GM19043 (cell line): ENCODE measurements at regions not wholly inside any gene's neighbourhood (a gene's known extent, or its start where the extent isn't known, plus 50 kb on each side); places are given as distances from the start of the nearest gene placed in this dataset.

Experiments used
- ATAC-seq: cut with Tn5 transposase; IDR thresholded peaks from one replicate; pipeline ENCODE4 v1.9.1; 2021; ENCODE audit warnings: low read depth; ENCODE audit not compliant: unreplicated experiment

DNA sequence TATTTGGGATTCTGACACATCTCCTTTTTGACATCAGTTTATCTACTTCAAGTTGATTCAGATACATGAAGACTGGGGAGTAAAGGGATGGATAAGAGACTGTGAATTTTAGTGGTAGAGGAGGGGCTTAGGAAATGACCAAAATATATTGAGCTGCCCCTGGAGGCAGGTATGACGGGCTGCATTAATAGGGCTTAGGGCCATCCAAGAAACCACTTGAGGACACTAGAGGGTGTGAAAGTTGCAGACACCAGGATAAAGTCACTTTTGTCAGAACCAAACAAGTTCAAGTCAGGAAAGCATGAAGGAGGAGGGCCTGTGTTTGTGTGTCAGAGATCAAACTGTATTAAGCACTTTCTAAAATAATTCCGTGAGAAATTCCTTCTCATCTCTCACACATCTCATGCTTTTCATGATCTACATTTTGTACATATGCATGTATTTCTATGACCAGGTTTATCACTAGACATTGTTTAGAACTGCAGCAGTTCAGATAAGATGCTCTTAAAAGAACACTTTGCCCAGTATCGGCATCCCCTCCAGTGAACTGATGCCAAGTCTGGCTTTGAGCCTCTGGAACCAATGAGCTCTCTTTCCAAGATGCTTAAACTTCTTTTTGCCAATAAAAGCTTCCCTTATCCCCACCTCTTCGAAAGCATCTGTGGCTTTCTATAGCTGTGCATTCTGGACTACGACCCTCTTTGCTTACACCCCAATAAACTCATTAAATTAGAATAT is 136.9 kb downstream of the SLC38A1 start:
- ATAC-seq = no peak

DNA sequence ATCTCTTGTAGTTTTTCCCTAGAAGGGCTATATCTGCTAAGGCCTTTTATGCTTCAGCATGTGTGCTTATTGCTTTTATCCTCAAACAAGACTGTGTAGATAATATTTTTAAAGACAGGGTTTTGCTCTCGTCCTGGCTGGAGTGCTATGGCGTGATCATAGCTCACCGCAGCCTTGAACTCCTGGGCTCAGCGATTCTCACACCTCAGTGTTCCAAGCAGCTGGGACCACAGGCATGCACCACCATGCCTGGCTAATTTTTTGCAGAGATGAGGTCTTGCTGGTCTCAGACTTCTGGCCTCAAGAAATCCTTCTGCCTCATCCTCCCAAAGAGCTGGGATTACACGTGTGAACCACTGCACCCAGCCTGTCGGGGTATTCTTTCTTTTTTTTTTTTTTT is 137.3 kb upstream of the SCAF11 start:
- ATAC-seq = no peak

DNA sequence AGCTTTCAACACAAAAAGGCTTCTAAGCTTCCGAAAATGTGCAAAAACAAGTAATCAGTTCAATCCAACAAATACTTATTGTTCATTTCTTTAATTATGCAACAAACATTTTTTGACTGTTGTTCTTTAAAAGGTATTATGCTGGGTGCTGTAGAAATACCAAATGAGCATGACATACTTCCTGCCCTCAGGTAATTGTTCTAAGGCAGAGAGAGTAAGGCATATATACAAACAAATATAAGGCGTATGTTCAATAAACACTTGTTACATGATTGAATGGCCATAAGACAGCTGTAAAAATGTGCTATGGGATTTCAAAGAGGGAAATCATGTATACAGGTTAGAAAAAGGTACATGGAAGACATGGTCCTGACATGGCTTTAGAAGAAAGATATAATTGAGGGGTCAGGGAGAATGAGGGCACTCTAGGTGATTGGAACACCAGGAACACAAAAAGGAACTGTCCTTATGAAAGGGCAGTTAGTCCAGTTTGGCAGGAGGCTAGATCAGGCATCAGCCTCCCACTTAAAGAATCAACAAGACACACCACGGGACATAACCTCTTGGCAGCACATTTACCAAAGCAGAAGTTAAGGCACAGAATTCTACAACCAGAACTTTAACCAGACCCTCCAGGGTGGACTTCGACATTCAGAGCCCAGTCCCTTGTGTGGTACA is 135.8 kb upstream of the SCAF11 start:
- ATAC-seq = no peak

DNA sequence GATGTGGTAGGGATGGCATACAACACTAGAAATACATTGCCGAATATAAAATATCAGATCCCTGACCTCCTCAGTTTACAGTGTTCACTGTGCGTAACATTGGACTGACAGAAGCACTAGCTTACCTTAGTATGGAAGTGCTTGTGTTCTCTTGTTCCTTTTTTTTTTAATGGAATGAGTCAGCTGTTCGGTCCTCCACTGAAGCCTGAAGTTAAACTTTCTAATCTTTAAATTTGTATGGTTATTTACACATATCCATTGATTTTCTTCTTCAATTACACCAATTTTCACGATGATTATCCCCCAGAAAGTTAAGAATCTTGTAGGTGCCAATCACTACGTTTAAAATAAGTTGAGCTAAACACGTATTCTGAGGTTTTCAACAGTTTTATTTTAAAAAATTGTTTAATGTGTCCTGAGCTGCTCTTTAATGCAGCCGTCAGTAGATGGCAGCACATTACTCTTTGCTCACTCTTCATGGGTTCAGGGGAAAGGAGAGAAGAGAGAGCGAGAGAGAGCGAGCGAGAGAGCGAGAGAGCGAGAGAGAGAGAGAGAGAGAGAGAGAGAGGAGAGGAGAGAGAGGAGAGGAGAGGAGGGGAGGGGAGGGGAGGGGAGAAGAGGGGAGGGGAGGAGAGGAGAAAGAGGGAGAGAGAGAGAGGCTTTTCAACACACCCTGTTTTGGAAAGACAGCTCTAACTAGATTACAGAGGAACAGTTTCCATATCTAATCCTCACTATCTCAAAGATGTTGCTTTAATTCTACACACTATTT is 134.7 kb upstream of the SCAF11 start:
- peak; percentile 68 for ATAC-seq

DNA sequence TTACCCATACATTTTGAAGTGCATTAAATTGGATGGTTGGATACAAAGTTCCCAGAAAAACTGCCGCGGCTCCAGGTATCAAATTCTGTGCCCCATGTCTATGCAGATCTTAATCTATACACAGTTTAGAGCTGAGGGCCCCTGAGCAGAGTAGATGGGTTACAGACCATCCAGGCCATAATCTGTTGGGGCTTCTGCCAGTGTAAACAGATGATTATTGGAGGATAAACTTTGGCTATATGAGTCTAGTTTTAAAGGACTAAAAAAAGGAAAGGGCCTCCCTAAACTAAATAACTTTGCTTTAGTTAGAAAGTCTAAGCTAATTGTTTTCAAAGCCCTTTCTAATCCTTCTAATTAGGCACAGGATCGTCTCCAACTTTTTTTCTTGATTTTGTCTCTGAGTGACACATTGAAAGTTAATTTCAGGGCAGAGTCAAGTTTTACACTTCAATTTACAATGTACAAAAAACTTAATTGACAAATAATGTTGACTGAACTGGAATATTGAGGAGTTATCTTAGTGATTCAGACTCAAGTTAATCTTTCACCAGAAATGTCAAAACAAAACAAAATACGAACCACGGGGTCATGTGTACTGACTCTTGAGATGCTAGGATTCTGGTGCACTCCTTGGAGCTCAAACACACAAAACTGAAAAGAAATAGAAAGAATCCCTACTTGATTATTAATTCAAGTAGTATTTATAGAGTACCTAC is 133.9 kb upstream of the SCAF11 start:
- ATAC-seq = no peak

DNA sequence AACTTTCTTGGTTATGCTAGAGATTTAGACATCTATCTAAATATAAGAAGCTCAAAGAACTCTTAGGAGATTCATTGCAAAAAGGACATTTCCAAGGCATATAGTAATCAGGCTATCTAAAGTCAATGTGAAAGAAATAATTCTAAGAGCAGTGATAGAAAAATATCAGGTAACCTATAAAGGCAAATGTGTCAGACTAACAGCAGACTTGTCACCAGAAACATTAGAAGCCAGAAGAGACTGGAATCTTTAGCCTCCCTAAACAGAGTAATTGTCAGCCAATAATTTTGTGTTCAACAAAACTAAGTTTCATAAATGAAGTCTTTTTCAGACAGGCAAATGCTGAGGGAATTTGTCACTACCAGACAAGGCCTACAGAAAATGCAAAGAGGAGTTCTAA is 122.0 kb upstream of the SCAF11 start:
- ATAC-seq = no peak

DNA sequence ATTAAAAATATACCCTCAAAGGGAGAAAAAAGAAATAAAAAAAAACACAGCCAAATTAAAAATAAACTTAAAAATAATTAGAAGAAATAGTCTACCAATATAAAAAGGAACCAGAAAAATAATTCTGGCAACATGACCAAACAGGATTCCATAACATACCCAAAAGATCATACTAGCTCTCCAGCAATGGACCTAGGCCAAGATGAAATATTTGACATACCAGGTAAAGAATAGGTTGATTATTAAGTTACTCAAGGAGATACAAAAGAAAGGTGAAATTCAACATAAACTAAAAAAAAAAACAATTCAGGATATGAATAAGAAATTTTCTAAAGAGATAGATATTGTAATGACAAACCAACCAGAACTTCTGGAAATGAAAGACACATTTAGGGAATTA is 121.3 kb upstream of the SCAF11 start:
- ATAC-seq = no peak

DNA sequence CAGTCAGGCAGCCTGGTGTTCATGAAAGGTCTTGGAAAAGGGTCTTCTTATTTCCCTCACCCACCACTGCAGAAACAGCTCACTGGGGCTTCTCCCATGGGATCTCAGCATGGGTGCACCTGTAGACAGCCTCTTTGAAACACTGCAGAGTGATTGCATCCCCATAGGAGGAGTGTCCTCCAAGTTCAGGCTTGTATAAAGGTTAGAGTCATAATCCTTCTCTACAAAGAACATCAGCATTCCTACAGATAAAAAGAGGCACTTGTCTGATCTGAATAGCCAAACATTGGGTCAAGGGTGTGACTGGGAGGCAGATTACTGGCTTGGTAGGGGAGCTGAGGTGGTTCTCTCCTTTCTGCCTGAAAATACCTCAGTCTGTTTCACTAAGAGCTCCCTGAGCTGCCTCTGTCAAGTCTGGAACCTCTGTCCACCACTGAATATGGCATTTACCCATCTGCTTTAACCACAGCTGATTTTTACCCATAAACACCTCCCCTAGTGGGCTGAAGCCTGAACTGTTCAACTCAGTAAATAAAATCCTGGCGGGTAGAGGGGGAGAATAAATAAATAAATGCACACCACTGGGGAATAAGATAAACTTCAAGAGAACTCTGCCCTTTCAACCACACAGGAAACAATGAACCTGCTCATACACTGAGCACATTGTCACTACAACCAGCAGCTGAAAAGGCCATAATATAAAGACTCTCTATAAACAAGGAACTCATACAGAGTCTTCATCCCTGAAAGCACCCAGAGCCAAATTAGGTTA is 120.7 kb upstream of the SCAF11 start:
- no peak for ATAC-seq

DNA sequence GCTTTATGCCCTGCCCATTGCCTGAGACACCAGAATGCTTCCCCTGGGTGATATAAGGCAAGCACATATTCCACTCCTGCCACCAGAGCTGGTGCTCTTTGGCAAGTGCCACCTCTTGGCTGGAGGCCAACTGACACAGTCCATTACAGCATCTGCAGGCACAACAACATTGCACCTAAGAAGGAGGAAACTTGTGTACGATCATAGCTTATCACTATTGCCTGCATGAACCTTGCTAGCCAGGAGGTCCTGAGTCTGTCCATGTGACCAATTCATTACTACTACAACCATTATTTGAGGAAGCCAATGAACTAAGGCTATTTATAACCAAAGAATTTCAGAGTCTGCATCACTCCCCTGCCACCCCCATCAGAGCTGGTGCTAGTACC is 119.8 kb upstream of the SCAF11 start:
- no peak for ATAC-seq

DNA sequence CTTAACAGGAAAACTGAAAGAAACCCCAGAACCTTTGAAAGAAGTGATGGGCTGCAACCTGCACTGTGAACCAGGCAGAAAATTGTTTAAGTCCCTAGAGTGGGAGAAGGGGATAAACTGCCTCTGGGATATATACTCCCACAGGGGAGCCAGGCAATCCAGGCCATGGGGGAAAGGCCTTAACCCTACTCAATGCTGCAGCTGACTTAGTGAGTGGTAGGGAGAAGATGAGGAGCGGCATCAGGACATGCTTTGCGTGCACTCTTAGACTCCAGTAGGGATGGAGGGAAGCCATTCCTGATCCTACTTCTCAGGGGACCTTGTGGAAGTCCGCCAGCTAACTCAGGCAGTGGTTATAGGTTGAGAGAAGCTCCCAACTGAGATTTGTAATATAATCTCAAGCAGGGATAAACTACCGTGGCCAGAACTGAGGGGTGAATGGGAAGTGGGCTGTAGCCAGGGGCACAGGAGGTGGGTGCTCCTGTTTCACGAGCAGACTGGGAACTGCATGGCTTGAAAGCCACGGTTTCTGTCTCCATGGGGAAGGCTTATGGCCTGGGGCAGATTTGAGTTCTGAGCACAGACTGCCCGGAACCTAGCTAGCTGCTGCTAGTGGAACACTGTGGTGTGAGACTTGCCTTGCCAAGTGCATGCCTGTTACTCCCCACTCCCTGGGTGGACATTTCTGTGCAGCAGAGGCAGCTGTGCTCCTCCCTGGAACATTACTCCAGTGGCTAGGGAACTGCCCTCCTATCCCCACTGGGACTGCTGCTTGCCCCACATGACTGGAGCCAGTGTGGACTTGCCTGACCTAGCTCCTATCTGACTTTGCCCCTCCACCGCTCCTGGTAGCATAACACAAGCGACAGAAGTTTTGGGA is 119.2 kb upstream of the SCAF11 start:
- no peak for ATAC-seq

DNA sequence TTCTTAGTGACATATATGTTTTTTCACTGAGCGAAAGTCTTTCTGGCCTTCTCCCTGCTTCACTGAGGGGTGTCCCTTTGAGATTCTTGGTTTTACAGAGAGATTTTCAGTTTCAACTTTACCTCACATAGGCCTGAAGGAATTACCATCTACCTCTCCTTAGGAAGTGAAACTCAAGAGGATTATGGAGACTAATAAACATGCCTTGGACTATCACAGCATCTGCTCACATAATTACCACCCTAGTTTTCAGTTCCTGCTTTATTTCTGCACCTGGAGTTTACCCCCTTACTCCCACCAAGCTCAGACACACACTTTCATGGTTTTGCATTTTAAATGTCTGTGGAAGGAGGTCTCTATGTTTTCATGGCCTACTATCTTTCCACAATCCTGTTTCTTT is 118.3 kb upstream of the SCAF11 start:
- peak; percentile 88 for ATAC-seq

DNA sequence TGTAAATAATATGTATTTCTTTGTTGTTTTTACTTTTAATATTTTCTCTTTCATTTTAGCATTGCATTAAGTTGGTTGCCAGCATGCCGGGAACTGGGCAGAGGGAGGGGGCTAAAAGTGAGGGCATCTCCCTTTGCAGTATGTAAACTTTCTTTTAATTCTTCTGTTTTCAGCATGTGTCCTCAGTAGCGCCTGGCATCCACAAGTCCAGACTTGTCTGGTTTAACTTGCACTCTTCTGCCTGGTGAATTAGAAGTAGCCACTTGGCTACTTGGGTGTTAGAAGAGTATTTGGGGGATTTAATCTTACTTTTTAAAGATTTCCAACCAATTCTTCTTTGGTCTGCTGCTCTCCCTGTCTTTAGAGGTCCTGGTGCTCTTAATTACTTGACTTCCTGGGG is 117.2 kb upstream of the SCAF11 start:
- ATAC-seq = no peak

DNA sequence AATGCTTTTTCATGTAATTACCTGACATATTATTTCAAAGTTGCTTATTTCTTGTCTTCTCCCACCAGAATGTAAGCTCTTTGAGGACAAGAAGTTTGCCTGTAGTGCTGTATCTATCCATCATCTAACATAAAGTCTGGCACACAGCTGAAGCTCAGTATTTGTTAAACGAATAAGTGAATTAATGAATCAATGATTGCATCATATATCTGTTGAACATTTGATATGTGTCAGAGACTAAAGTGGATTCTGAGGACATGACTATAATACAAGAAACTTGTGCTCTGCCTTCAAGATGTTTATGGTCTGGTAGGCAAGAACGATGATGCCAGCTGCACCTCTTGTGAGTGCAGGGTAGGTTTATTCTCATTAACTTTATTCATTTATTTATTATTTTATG is 115.4 kb upstream of the SCAF11 start:
- no peak for ATAC-seq

DNA sequence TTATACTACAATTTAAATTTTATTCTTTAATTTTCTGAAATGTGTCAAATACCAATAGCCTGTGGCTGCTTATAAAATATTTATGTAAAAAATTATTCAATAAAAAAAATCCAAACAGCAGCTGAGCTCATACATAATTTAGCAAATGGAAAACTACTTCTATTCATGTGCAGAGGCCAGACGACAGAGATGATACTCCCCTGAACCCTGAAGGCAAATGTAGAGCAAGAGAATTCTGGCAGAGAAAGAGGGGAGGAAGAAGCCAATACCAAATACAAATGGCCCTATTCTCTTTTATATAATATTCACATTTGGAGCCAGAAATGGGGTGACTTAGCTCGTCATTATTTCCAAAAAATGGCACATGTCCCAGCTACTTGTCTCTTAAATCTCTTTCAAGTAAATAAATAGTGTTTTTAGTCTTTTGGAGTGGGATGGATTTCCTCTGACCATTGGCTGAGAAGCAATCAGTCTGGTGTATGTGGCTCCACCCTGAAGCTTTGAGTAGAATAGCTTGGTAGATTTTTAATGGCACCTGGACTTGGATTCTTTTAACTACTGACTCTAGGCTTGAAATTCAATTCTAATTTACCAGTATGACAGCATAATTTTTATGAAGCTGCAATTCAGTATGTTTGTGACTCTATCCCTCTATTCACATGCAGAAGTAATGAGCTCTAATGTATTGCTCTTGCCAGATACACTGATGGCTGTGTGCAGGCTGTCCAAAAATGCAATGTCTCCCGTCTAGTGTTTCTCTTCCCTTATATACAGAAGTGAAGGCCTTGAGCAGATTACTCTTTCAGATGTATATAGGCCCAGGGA is 113.4 kb upstream of the SCAF11 start:
- no peak for ATAC-seq

DNA sequence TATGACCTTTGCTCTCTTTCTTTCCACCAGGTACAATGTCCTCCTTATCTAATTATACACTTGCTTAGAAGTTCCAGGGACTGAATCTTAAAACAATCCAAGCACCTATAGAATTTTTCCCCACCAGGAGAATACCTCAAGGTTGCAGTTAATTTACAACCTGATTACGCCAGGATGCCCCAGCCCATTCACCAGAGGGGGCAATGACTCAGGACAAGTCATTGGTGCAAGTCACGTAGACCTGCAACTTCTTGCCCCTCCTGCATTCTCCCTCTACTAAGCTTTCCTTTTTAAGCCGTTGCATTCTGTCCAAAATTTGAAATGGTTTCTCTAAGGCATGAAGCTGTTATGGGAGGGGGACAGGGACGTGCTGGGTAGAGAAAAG is 111.1 kb upstream of the SCAF11 start:
- ATAC-seq = no peak

DNA sequence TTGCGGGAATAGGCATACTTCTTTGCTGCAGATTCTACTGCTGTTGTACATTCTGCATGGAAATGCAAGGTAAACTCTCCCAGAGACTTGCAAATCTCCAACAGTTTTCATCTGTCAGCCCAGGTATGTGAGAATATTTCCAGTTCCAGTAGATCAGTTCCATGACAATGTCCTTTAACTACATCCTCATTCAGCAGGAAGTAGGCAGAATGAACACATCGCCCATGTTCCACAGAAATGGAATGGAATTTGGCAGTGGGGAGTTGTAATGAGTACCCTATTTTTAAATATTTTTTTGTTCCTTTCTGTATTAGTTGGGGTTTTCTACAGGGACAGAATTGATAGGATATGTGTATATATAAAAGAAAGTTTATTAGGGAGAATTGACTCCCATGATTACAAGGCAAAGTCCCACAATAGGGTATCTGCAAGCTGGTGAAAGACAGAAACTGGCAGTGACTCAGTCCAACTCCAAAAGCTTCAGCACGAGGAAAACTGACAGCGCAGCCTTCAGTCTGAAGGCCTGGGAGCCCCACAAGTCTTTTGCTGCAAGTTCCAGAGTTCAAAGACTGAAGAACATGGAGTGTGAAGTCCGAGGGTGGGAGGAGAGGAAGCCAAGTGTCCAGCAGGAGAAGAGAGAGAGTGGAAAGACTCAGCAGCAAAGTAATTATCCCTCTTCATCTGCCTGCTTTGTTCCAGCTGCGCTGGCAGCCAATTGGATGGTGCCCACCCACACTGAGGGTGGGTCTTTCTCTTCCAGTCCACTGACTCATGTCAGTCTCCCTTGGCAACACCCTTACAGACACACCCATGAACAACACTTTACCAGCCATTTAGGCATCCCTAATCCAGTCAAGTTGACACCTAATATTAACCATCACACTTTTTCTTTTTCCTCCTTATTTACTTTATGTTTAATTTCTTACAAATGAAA is 110.4 kb upstream of the SCAF11 start:
- ATAC-seq = no peak

DNA sequence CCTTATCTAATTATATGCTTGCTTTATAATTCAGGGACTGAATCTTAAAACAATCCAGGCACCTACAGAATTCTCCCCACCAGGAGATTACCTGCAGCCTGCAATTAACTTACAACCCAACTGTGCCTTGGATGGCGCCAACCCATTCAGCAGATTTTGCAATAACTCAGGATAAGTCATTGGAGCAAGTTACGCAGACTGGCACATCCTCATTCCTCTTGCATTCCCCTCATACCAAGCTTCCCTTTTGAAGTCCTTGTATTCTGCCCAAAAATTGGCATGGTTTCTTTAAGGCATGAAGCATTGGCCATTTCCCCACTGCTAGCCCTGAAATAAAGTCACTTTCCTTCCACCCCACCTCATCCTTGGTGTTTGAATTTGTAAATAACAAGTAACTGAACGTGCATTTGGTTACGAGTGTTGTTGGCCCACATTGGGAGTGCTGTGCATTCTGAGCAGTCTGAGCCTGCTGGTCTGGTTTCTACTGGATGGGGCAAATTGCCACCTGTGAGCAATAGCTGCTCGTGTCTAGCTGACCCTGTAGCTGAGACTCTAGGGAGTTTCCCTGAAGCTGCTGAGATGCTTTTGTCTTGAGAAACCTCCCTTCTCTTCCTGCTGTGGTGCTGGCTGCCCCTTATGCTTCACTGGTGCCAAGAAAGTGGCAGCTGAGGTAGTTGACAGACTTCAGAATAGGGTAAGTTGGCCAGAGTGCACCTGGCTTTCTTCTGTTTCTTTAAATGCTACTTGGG is 99.2 kb upstream of the SCAF11 start:
- ATAC-seq = no peak
